ENCODE measurements at regions not wholly inside any gene's neighbourhood (a gene's known extent, or its start where the extent isn't known, plus 50 kb on each side); places are given as distances from the start of the nearest gene placed in this dataset.

- Histone ChIP-seq H3K9ac (replicated peaks in 1 of 4; ENCODE audit: extremely low read depth in 1 of 4, low read depth in 3 of 4, low read length in 3 of 4) (no peak overlapping the region), H3K4me1 (replicated peaks in 1 of 4; ENCODE audit: control insufficient read depth in 3 of 4, insufficient read depth in 4 of 4, low read length in 3 of 4) (no peaks in the 10 kb centered on the region), H2BK20ac (ENCODE audit: low read length) (no peak overlapping the region), H3K79me2 (ENCODE audit: control insufficient read depth in 1 of 2, insufficient read depth in 2 of 2, low read length in 2 of 2) (no peaks in the 10 kb centered on the region), H4K91ac (replicated peaks; ENCODE audit: insufficient read length, low read length) (no peak overlapping the region), H3K27me3 (replicated peaks in 1 of 4; ENCODE audit: control insufficient read depth in 3 of 4, extremely low read depth in 1 of 4, insufficient read depth in 3 of 4, low read length in 3 of 4) (no peaks in the 10 kb centered on the region), H4K20me1 (replicated peaks in 1 of 2; ENCODE audit: control insufficient read depth in 1 of 2, insufficient read depth in 2 of 2, low read length in 2 of 2) (no peaks in the 10 kb centered on the region), H3K4me3 (ENCODE audit: extremely low read depth in 1 of 4, insufficient read depth in 2 of 4, low read depth in 3 of 4, low read length in 4 of 4) (no peak overlapping the region), H3K27ac (ENCODE audit: low read depth, low read length) (no peak overlapping the region), H3K23ac (ENCODE audit: insufficient read length) (no peak overlapping the region), H2BK120ac (replicated peaks; ENCODE audit: low read depth, low read length) (no peak overlapping the region), H3K4ac (replicated peaks; ENCODE audit: insufficient read length, low read depth, low read length) (no peak overlapping the region), H3K79me1 (ENCODE audit: low read depth, low read length) (no peaks in the 10 kb centered on the region), H3K14ac (ENCODE audit: insufficient read length) (no peak overlapping the region), H2AFZ (ENCODE audit: low read length) (no peak overlapping the region), H3K4me2 (ENCODE audit: insufficient read depth in 1 of 2, low read depth in 2 of 2, low read length in 2 of 2) (no peak overlapping the region), H3K23me2 (ENCODE audit: low read depth, low read length) (no peaks in the 10 kb centered on the region), H3K18ac (ENCODE audit: extremely low read depth, low read length) (no peak overlapping the region), H2BK15ac (ENCODE audit: low read length) (no peak overlapping the region), H4K5ac (ENCODE audit: insufficient read length, low read depth, low read length) (no peak overlapping the region), H3K36me3 (ENCODE audit: control insufficient read depth in 2 of 4, insufficient read depth in 4 of 4, low read length in 3 of 4) (no peaks in the 10 kb centered on the region), H3K56ac (replicated peaks; ENCODE audit: insufficient read length, low read depth, low read length) (no peak overlapping the region), H4K8ac (ENCODE audit: extremely low read depth, insufficient read depth, low read length) (no peak overlapping the region), H2BK12ac (ENCODE audit: low read depth, low read length) (no peak overlapping the region), H2AK5ac (ENCODE audit: low read depth, low read length) (no peak overlapping the region), H3K9me3 (ENCODE audit: insufficient read depth in 2 of 2, low read depth in 1 of 2, low read length in 1 of 2) (no peaks in the 10 kb centered on the region), H2BK5ac (ENCODE audit: low read depth, low read length) (no peak overlapping the region)
- FAIRE-seq (no peak), DNase-seq (ENCODE audit: low read depth in 1 of 2, low spot score in 2 of 2) (no peak)
- CTCF ChIA-PET (ENCODE audit: partially characterized antibody): interaction anchor here (1.3 kb wide), 1 partner anchor 11 kb away, joined by 3 read pairs; no protein-coding TSS in a partner anchor
- TF ChIP-seq SUZ12 (IDR thresholded peaks at IDR 0.05; ENCODE audit: low read length): no peak
- 94% methylated on average over 4 of the region's 4 CpGs; no CpG with 5 or more reads in 1 of the 2 experiments for WGBS, 2 experiments (ENCODE audit: extremely low coverage in 1 of 2, insufficient coverage in 1 of 2, insufficient read length in 1 of 2, insufficient replicate concordance in 2 of 2, low coverage in 1 of 2, low lambda C conversion rate in 2 of 2, missing lambda C conversion rate in 1 of 2)
- POLR2A ChIA-PET (ENCODE audit: partially characterized antibody): no interaction called here
These were observed 275.7 kb upstream of the THBS1 start for GRCh38 chr15:39304931-39305728.
